Brain microvascular endothelial cell (primary cell): ENCODE measurements at regions not wholly inside any gene's neighbourhood (a gene's known extent, or its start where the extent isn't known, plus 50 kb on each side); places are given as distances from the start of the nearest gene placed in this dataset.

Experiments used
- DNase-seq: peaks from one replicate; pipeline ENCODE4 v3.0.0-alpha.2; 2020
- H3K27ac ChIP-seq: fragments of 250-450 bp; sonication (Bioruptor Pico); 2 replicates; pipeline ENCODE4 v1.5.1; 2020; ENCODE audit warnings: mild to moderate bottlenecking, moderate library complexity
- H3K27me3 ChIP-seq: fragments of 250-450 bp; sonication (Bioruptor Pico); replicated peaks from 2 replicates; pipeline ENCODE4 v1.5.1; 2020; ENCODE audit warnings: mild to moderate bottlenecking
- H3K36me3 ChIP-seq: fragments of 250-450 bp; sonication (Bioruptor Pico); replicated peaks from 2 replicates; pipeline ENCODE4 v1.5.1; 2020; ENCODE audit warnings: mild to moderate bottlenecking
- H3K4me3 ChIP-seq: 2 replicates; pipeline ENCODE4 v1.5.1; 2011; ENCODE audit warnings: low read depth, mild to moderate bottlenecking, control low read depth, low read length, moderate library complexity
- in situ Hi-C: cut with HindIII; loops from 2 replicates; pipeline ENCODE4 v1.10.0; 2017; ENCODE audit warnings: low sequenced_read_pairs, low pct_ligation_motif_present
- TF ChIP-seq, protein P1 (sequence below): IDR thresholded peaks from 2 replicates; pipeline ENCODE4 v1.5.1; 2011; ENCODE audit warnings: low read depth, mild to moderate bottlenecking, moderate library complexity, low read length, control low read depth, inconsistent platforms; ENCODE audit errors: missing control alignments

DNA sequence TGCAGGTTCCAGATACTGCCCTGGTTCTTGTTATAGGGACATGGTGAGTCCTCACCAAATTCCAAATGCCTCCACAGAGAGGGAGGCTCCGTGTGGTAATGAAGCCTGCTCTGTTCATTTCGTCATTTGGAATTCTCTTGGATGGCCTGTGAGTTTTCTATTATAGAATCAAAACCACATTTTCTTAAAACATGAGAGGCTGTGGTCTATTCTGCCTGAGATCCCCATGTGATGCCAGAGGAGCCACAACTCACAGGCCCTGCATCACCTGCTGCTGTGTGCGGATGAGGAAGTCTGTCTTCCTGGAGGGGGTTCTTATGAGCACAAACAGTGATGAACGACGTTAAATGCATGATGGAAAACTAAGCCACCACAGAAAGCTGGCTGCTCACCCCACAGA lies 264.4 kb downstream of the UQCRFS1 start:
- in situ Hi-C loops = no loop called here

GRCh38 chr19:28948026-28948425 lies 264.9 kb downstream of the UQCRFS1 start:
- Histone ChIP-seq H3K36me3 (no peaks in the 10 kb centered on the region), H3K4me3 (no peak overlapping the region), H3K27me3 (no peaks in the 10 kb centered on the region), H3K27ac (no peak overlapping the region)
- TF ChIP-seq, protein P1, sequence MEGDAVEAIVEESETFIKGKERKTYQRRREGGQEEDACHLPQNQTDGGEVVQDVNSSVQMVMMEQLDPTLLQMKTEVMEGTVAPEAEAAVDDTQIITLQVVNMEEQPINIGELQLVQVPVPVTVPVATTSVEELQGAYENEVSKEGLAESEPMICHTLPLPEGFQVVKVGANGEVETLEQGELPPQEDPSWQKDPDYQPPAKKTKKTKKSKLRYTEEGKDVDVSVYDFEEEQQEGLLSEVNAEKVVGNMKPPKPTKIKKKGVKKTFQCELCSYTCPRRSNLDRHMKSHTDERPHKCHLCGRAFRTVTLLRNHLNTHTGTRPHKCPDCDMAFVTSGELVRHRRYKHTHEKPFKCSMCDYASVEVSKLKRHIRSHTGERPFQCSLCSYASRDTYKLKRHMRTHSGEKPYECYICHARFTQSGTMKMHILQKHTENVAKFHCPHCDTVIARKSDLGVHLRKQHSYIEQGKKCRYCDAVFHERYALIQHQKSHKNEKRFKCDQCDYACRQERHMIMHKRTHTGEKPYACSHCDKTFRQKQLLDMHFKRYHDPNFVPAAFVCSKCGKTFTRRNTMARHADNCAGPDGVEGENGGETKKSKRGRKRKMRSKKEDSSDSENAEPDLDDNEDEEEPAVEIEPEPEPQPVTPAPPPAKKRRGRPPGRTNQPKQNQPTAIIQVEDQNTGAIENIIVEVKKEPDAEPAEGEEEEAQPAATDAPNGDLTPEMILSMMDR = no peak
- in situ Hi-C loops = no loop called here
- no peak for DNase-seq

More for the DNA sequence above, 264.4 kb downstream of the UQCRFS1 start:
- no peak for DNase-seq
- H3K36me3 ChIP-seq = no peaks in the 10 kb centered on the region
- no peak overlapping the region for H3K27ac ChIP-seq
- no peaks in the 10 kb centered on the region for H3K27me3 ChIP-seq
- H3K4me3 ChIP-seq = no peak overlapping the region
- TF ChIP-seq, protein P1 = no peak

DNA sequence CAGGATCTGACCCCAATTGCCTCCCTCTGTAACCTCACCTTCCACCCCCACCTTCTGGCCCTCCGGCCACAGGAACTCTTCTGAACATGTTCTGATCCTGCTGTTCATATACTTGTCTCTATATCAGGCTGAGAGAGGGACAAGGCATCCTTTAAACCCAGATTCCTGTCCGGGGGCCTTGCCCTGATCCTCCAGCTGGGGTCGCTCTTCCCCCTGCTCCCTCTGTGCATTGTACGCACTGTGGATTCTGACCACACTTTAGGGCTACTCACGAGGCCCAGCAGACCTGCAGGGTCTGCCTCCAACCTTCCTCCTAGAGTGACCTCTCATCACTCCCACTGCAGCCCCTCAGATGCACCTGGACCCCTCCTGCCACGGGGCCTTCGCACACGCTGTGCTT lies 269.3 kb downstream of the UQCRFS1 start:
- in situ Hi-C loops = no loop called here
- no peak for DNase-seq
- no peaks in the 10 kb centered on the region for H3K36me3 ChIP-seq
- no peak overlapping the region for H3K4me3 ChIP-seq
- TF ChIP-seq, protein P1 = no peak
- no peaks in the 10 kb centered on the region for H3K27me3 ChIP-seq
- H3K27ac ChIP-seq = no peak overlapping the region

DNA sequence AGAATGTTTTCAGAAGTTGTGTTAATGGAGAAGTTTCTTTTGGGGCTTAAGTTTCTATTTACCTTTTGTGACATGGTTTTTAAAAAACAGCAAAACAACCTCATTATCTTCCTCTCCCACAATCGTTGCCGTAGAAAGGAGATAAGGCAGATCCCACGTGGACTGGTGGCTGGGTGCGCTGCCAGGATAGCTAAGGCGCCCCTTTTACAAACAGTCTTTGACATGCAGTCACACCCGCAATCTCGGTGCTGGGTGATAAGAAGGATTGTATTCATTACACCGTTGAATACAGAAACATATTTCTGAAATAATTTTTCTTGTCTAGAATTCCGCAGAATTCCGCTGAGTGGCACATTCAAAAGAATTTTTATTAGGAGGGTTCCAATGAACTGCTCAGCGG lies 271.1 kb downstream of the UQCRFS1 start:
- no peak for DNase-seq
- in situ Hi-C loops = no loop called here
- H3K27ac ChIP-seq = peak overlapping the region; percentile 88
- no peaks in the 10 kb centered on the region for H3K27me3 ChIP-seq
- H3K36me3 ChIP-seq = no peaks in the 10 kb centered on the region
- TF ChIP-seq, protein P1 = no peak
- H3K4me3 ChIP-seq = no peak overlapping the region

- in situ Hi-C loops = no loop called here
- no peaks in the 10 kb centered on the region for H3K36me3 ChIP-seq
- no peak overlapping the region for H3K4me3 ChIP-seq
- peak overlapping the region; percentile 88 for H3K27ac ChIP-seq
- TF ChIP-seq, protein P1 = no peak
- DNase-seq = peak; percentile 89
- no peaks in the 10 kb centered on the region for H3K27me3 ChIP-seq
Observed at GRCh38 chr19:28940751-28941500, 272.0 kb downstream of the UQCRFS1 start.

GRCh38 chr19:28939236-28939635 lies 273.7 kb downstream of the UQCRFS1 start:
- in situ Hi-C loops = no loop called here
- no peak overlapping the region for H3K4me3 ChIP-seq
- DNase-seq = no peak

More at GRCh38 chr19:28939236-28939635, 273.7 kb downstream of the UQCRFS1 start:
- Histone ChIP-seq H3K27me3 (no peaks in the 10 kb centered on the region), H3K27ac (no peak overlapping the region), H3K36me3 (no peaks in the 10 kb centered on the region)
- TF ChIP-seq, protein P1 = no peak
